ENCODE measurements at regions not wholly inside any gene's neighbourhood (a gene's known extent, or its start where the extent isn't known, plus 50 kb on each side); places are given as distances from the start of the nearest gene placed in this dataset.

- no peak for DNase-seq
Measured at GRCh38 chr15:39226169-39226937, 354.5 kb upstream of the THBS1 start.

GRCh38 chr15:39227001-39227400 lies 353.9 kb upstream of the THBS1 start:
- DNase-seq = no peak

DNA sequence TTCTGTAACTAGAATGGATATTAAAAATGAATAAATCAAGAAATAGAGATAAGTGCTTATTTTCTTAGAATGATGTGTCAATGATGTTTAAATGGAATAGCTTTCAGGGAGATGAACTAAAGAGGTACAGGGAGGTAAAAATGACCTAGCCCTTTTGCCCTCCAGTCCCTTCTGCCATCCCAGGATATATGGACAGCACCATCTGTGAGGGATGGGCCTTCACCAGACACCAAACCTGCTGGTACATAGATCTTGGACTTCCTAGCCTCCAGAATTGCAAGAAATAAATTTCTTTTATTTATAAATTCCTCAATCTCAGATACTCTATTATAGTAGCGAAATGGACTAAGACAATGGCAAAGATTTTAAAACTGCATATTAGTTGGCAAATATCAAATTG lies 352.0 kb upstream of the THBS1 start:
- DNase-seq = no peak

DNA sequence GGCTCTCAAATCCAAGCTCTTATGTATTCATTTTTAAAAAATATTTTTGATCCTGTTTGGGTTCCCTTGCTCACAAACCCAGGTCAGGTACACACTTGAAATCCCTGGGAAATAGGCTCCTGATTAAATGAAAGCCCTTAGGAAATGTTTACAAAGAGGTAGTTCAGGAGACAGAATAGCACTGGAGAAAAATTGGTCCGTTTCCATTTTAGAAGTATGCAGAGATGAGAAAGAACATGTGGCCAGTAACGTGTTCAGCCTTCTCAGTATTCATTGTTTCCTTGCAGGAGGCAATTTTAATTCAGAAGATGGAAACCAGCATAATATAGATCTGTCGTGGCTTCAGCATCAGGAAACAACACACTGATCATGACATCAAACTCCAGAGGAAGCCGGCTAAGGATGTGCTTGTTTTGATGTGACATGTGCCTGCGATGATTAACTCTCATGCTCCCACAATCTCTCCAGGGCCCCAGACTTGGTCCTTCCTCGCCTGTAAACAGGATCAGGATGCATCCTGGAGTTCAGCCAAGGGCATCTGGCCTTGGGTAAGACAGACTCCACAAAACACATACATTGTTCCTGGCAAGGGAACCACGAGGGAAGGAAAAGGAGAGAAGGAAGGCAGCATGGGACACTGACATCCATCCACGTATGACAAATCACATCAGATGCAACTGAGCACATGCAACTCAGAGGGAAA lies 350.5 kb upstream of the THBS1 start:
- peak; percentile 62 for DNase-seq

DNA sequence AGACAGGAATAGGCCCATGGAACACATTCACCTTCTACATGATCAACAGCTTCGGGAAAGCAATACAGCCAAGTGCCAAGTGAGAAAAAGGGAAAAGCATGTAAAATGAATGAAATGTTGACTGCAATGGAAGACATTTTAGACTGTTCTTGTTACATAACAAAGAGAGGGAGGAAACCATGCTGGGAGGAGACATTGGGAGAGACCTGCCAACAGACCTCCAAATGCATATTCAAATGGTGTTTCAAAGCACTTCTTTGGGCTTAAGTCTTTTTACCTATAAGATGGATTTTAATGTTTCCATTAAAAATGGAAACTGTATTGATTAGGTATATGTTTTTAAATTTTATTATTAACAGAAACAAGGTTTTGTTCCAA lies 350.0 kb upstream of the THBS1 start:
- no peak for DNase-seq

- peak; percentile 93 for DNase-seq
Measured at GRCh38 chr15:39232512-39232911, 348.4 kb upstream of the THBS1 start.

DNA sequence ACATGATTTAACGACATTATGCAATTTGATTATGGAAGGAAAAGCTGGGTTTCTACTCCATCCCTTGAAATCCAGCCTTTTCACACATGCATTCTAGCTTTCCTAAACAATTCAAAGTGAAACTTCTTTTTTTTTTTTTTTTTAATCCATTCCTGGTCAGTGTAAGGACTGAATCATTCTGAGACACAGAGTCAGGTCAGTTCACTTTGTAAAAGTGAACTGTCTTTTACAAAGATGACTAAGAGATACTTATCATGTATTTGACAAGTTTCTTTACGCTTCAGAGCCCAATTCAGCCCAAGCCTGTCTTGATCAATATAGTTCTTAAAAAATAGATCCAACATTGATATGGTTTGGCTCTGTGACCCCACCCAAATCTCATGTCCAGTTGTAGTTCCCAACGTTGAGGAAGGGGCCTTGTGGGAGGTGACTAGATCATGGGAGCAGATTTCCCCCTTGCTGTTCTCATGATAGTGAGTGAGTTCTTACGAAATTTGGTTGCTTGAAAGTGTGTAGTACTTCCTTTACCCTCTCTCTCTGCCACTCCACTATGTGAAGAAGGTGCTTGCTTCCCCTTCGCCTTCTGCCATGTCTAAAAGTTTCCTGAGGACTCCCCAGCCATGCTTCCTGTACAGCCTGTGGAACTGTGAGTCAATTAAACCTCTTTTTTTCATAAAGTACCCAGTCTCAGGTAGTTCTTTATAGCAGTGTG lies 345.6 kb upstream of the THBS1 start:
- peak; percentile 61 for DNase-seq

- no peak for DNase-seq
Measured at GRCh38 chr15:39236375-39236774, 344.5 kb upstream of the THBS1 start.

DNA sequence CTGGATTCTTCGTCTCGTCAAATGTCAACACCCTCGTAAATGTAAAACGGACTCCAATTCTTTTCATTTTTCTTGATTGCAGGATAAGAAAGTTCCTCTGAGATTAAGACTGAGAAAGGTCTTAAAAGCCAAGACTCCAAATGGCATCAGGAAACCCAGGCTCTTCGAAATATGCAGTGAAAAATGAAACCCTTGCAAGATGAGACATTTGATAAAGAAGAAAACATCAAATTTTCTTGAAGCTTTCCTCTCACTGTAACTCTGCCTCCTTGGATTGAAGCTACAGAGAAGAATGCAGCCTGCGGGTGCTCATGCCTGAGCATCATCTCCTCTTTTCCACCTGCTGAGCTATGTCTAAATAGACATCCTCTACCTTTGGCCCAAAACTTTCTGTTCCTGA lies 342.4 kb upstream of the THBS1 start:
- DNase-seq = no peak

- peak; percentile 89 for DNase-seq
Measured at GRCh38 chr15:39239562-39239961, 341.3 kb upstream of the THBS1 start.

DNA sequence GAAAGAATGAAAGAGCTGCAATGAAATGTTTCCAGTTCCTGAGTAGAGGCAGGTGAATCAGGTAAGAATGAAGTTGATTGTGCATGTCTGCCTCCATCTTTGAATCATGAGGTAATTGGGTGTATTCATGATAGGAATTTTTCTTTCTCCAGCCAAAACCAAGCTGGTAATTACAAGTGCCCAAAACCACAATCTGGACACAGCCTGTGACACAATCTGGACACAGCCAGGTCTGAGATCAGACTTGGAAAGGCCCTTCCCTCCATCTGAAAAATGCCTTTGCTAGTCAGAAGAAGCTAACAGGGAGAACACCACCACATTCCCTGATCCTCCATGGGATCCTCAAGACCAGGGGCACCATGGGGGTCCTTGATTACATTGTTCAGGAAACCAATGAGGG lies 338.5 kb upstream of the THBS1 start:
- peak; percentile 48 for DNase-seq

GRCh38 chr15:39243396-39243795 lies 337.5 kb upstream of the THBS1 start:
- DNase-seq = peak; percentile 75

DNA sequence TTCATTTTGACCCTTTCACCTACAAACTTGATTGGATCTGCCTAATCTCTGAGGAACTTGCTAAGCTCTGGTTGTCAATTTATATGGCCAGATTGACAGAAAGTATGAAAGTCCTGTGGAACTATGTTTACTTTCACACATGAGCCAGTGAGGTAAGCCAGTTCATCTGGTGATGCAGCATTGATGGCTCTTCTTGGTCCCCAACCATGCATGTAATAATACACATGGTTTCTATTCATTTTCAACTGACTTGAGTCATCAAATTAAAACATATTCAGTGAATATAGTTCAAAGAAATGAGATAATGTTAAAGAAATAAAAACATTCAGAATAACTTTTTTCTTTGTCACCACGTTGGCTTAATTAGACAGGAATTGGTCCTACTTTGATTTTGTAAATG lies 336.1 kb upstream of the THBS1 start:
- peak; percentile 39 for DNase-seq

DNA sequence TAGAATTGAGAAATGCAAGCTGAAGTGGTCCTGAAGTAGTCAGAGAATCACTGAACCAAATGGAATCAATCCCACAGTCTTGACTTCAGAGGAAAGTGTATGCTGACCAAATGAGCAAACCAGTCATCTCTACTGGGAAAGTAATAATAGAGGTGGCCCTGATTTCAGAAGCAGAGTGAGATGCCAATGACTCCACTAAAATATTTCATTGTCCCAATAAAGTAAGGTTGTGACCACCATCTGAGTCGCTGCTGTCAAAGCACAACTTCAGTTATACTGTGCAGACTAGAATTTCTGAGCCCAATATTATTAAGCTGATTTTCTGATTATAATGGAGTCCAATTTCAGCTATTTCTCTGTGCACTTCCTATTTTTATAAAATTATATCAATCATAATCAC lies 334.4 kb upstream of the THBS1 start:
- no peak for DNase-seq

GRCh38 chr15:39247574-39247973 lies 333.3 kb upstream of the THBS1 start:
- peak; percentile 89 for DNase-seq

- DNase-seq = peak; percentile 55
Measured at GRCh38 chr15:39248204-39248603, 332.7 kb upstream of the THBS1 start.

GRCh38 chr15:39250001-39250400 lies 330.9 kb upstream of the THBS1 start:
- DNase-seq = peak; percentile 37

GRCh38 chr15:39250460-39251186 lies 330.3 kb upstream of the THBS1 start:
- DNase-seq = no peak

DNA sequence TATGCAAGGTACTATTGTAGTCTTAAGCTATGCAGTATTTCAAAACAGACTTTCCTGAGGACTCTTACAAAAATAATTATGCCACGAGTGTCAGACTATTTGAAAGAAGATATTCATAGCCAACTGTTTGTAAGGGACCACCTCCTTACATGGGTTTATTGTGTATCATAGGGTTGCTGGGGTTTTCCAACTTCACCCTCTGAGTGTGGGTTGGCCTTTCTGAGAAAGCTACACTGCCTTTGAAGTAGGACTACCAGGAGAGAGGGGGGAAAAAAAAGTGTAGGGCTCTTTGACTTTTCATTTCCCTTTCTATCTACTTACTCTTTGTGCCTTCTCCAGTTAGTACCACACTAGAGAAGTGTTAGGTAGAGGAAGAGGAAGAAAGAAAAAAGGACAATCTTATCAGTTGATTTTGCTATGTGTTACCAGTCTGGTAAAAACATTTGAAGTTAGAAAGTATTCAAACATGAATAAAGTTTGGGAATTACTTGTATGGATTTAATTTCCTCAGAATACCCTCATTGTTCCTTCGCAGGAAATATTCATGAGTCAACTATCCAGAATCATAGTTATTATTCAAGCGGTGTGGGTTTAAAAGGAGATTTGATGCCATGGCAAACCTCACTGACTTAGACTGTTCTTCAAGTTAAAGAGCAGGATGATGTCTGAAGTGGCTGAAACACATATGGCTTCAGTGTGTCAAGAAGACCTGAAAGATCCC lies 329.3 kb upstream of the THBS1 start:
- peak; percentile 70 for DNase-seq

GRCh38 chr15:39252134-39252470 lies 328.8 kb upstream of the THBS1 start:
- DNase-seq = no peak

DNA sequence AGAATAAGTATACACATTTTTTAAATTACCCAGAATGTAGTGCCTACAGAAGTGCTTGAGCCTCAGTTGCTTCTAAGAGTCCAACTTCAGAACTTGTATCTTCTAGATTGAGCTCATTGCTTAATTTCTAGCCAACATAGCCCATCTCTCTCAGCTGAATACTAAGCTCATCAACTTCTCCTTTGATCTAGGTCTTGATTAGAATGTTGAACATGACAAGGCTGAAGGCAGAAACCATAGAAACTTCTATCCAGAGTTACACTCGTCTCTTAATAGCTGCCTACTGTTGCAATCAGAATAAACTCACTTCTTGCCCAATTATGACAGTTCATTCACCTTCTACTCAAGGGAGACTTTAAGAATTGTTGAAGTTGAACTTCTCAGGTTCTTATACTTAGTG lies 327.3 kb upstream of the THBS1 start:
- no peak for DNase-seq

- DNase-seq = no peak
Measured at GRCh38 chr15:39254181-39254580, 326.7 kb upstream of the THBS1 start.

GRCh38 chr15:39255760-39256159 lies 325.1 kb upstream of the THBS1 start:
- no peak for DNase-seq
